Hepatocyte (in vitro differentiated cells): ENCODE measurements at regions not wholly inside any gene's neighbourhood (a gene's known extent, or its start where the extent isn't known, plus 50 kb on each side); places are given as distances from the start of the nearest gene placed in this dataset.

ENCODE experiments used
- EZH2 ChIP-seq: fragments of 200-600 bp; sonication (generic); IDR thresholded peaks from 2 replicates; pipeline ENCODE4 v1.6.1; 2016; ENCODE audit warnings: antibody characterized with exemption, mild to moderate bottlenecking, borderline replicate concordance
- EZH2phosphoT487 ChIP-seq: fragments of 200-600 bp; sonication (generic); IDR thresholded peaks from one replicate; pipeline ENCODE4 v1.6.1; 2018; ENCODE audit warnings: antibody characterized with exemption, mild to moderate bottlenecking, low read depth, moderate library complexity; ENCODE audit not compliant: unreplicated experiment, severe bottlenecking
- TF ChIP-seq, protein P1 (sequence below): fragments of 200-600 bp; sonication (generic); IDR thresholded peaks from 2 replicates; pipeline ENCODE4 v1.5.1; 2016; ENCODE audit warnings: antibody characterized with exemption, mild to moderate bottlenecking; ENCODE audit not compliant: poor library complexity

DNA sequence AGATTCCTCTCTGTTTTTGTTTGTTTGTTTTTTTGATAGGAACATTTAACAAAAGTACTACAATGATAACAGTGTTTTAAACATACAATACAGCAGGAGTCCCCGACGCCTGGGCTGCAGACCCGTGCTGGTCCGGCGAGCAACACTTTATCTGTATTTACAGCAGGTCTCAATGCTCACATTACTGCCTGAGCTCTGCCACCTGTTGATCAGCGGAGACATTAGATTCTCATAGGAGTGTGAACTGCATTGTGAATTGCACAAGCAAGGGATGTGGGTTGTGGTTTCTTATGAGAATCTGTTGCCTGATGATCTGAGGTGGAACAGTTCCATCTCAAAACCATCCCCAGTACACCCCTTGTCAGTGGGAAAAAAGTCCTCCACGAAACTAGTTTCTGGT, 1068.5 kb upstream of the CDH10 start:
- TF ChIP-seq EZH2 = no peak
- TF ChIP-seq, protein P1, sequence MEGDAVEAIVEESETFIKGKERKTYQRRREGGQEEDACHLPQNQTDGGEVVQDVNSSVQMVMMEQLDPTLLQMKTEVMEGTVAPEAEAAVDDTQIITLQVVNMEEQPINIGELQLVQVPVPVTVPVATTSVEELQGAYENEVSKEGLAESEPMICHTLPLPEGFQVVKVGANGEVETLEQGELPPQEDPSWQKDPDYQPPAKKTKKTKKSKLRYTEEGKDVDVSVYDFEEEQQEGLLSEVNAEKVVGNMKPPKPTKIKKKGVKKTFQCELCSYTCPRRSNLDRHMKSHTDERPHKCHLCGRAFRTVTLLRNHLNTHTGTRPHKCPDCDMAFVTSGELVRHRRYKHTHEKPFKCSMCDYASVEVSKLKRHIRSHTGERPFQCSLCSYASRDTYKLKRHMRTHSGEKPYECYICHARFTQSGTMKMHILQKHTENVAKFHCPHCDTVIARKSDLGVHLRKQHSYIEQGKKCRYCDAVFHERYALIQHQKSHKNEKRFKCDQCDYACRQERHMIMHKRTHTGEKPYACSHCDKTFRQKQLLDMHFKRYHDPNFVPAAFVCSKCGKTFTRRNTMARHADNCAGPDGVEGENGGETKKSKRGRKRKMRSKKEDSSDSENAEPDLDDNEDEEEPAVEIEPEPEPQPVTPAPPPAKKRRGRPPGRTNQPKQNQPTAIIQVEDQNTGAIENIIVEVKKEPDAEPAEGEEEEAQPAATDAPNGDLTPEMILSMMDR = peak; percentile 32
- no peak for TF ChIP-seq EZH2phosphoT487
